ENCODE measurements at regions not wholly inside any gene's neighbourhood (a gene's known extent, or its start where the extent isn't known, plus 50 kb on each side); places are given as distances from the start of the nearest gene placed in this dataset.

- H3K4me2 ChIP-seq (ENCODE audit: low read depth, low read length, poor library complexity, severe bottlenecking) = no peak overlapping the region
- no peaks in the 10 kb centered on the region for H3K36me3 ChIP-seq (ENCODE audit: low read length)
- H3K4me3 ChIP-seq (ENCODE audit: insufficient read depth, low read length, poor library complexity, severe bottlenecking) = no peak overlapping the region
- H3K9ac ChIP-seq (ENCODE audit: low read length) = no peak overlapping the region
- no peaks in the 10 kb centered on the region for H3F3A ChIP-seq (ENCODE audit: insufficient read depth)
- TF ChIP-seq EZH2phosphoT487 (conservative IDR thresholded peaks at IDR 0.05; ENCODE audit: low read length) = no peak
- TF ChIP-seq CTCF (IDR thresholded peaks at IDR 0.05; ENCODE audit: insufficient read depth, low read length, poor library complexity, severe bottlenecking) = no peak
- no peak overlapping the region for H3K27ac ChIP-seq (ENCODE audit: low read depth, low read length)
- no peaks in the 10 kb centered on the region for H4K20me1 ChIP-seq (ENCODE audit: low read depth, low read length)
- no peaks in the 10 kb centered on the region for H3K9me2 ChIP-seq (replicated peaks; ENCODE audit: insufficient read depth, low read length)
- no peak overlapping the region for H2AFZ ChIP-seq (ENCODE audit: low read depth, low read length, severe bottlenecking)
- no peaks in the 10 kb centered on the region for H3K9me3 ChIP-seq (ENCODE audit: insufficient read depth, low read length)
- no peaks in the 10 kb centered on the region for H3K79me2 ChIP-seq (ENCODE audit: insufficient read depth, low read length)
- H3K27me3 ChIP-seq (ENCODE audit: low read length) = no peaks in the 10 kb centered on the region
Observed at GRCh38 chr6:98443633-98444032, 390.7 kb upstream of the POU3F2 start.

- Histone ChIP-seq H3K79me2 (ENCODE audit: insufficient read depth, low read length) (no peaks in the 10 kb centered on the region), H2AFZ (ENCODE audit: low read depth, low read length, severe bottlenecking) (no peak overlapping the region), H3K36me3 (ENCODE audit: low read length) (no peaks in the 10 kb centered on the region), H3F3A (ENCODE audit: insufficient read depth) (no peaks in the 10 kb centered on the region), H3K9ac (ENCODE audit: low read length) (no peak overlapping the region), H3K9me2 (replicated peaks; ENCODE audit: insufficient read depth, low read length) (no peaks in the 10 kb centered on the region), H3K9me3 (ENCODE audit: insufficient read depth, low read length) (no peaks in the 10 kb centered on the region), H3K27ac (ENCODE audit: low read depth, low read length) (no peak overlapping the region), H3K4me3 (ENCODE audit: insufficient read depth, low read length, poor library complexity, severe bottlenecking) (no peak overlapping the region), H3K4me2 (ENCODE audit: low read depth, low read length, poor library complexity, severe bottlenecking) (no peak overlapping the region), H4K20me1 (ENCODE audit: low read depth, low read length) (no peaks in the 10 kb centered on the region), H3K27me3 (ENCODE audit: low read length) (no peaks in the 10 kb centered on the region)
- TF ChIP-seq EZH2phosphoT487 (conservative IDR thresholded peaks at IDR 0.05; ENCODE audit: low read length) = no peak
- TF ChIP-seq CTCF (IDR thresholded peaks at IDR 0.05; ENCODE audit: insufficient read depth, low read length, poor library complexity, severe bottlenecking) = no peak
Observed at GRCh38 chr6:98452685-98453084, 381.7 kb upstream of the POU3F2 start.

GRCh38 chr6:98454809-98455322 is 379.5 kb upstream of the POU3F2 start:
- Histone ChIP-seq H3K27ac (ENCODE audit: low read depth, low read length) (no peak overlapping the region), H3K4me3 (ENCODE audit: insufficient read depth, low read length, poor library complexity, severe bottlenecking) (no peak overlapping the region), H3F3A (ENCODE audit: insufficient read depth) (no peaks in the 10 kb centered on the region)

More at GRCh38 chr6:98454809-98455322, 379.5 kb upstream of the POU3F2 start:
- Histone ChIP-seq H3K79me2 (ENCODE audit: insufficient read depth, low read length) (no peaks in the 10 kb centered on the region), H3K27me3 (ENCODE audit: low read length) (no peaks in the 10 kb centered on the region), H4K20me1 (ENCODE audit: low read depth, low read length) (no peaks in the 10 kb centered on the region), H3K9ac (ENCODE audit: low read length) (no peak overlapping the region), H3K9me2 (replicated peaks; ENCODE audit: insufficient read depth, low read length) (no peaks in the 10 kb centered on the region), H3K36me3 (ENCODE audit: low read length) (no peaks in the 10 kb centered on the region), H3K4me2 (ENCODE audit: low read depth, low read length, poor library complexity, severe bottlenecking) (no peak overlapping the region), H3K9me3 (ENCODE audit: insufficient read depth, low read length) (no peaks in the 10 kb centered on the region), H2AFZ (ENCODE audit: low read depth, low read length, severe bottlenecking) (no peak overlapping the region)
- no peak for TF ChIP-seq EZH2phosphoT487 (conservative IDR thresholded peaks at IDR 0.05; ENCODE audit: low read length)
- TF ChIP-seq CTCF (IDR thresholded peaks at IDR 0.05; ENCODE audit: insufficient read depth, low read length, poor library complexity, severe bottlenecking) = no peak
